HFFc6 (cell line): ENCODE measurements at regions not wholly inside any gene's neighbourhood (a gene's known extent, or its start where the extent isn't known, plus 50 kb on each side); places are given as distances from the start of the nearest gene placed in this dataset.

Experiments
- DNase-seq: peaks from one replicate; pipeline ENCODE4 v3.0.0-alpha.2; 2018
- H3K27ac Mint-ChIP-seq: 2 replicates; pipeline ENCODE4 v1.8.0; 2020; ENCODE audit warnings: mild to moderate bottlenecking, mixed read lengths
- H3K27me3 Mint-ChIP-seq: 2 replicates; pipeline ENCODE4 v1.8.0; 2021; ENCODE audit warnings: mild to moderate bottlenecking, moderate library complexity, mixed read lengths; ENCODE audit not compliant: insufficient read depth
- H3K36me3 Mint-ChIP-seq: 2 replicates; pipeline ENCODE4 v1.8.0; 2021; ENCODE audit warnings: low read depth, mixed read lengths
- H3K4me1 Mint-ChIP-seq: 2 replicates; pipeline ENCODE4 v1.8.0; 2020; ENCODE audit warnings: low read depth, mixed read lengths
- H3K4me3 Mint-ChIP-seq: 2 replicates; pipeline ENCODE4 v1.8.0; 2020; ENCODE audit warnings: mild to moderate bottlenecking, moderate library complexity, mixed read lengths
- H3K9me3 Mint-ChIP-seq: 2 replicates; pipeline ENCODE4 v1.8.0; 2020; ENCODE audit warnings: mild to moderate bottlenecking, mixed read lengths
- CTCF ChIP-seq: fragments of 200-600 bp; sonication (generic); IDR thresholded peaks from 2 replicates; pipeline ENCODE4 v1.5.0; 2021; ENCODE audit warnings: antibody characterized with exemption, mild to moderate bottlenecking

- no peaks in the 10 kb centered on the region for H3K4me1 Mint-ChIP-seq
- no peak for TF ChIP-seq CTCF
- no peaks in the 10 kb centered on the region; the same call in 1 of the 2 replicates for H3K9me3 Mint-ChIP-seq
- DNase-seq = no peak
- no peak overlapping the region for H3K4me3 Mint-ChIP-seq
- H3K27ac Mint-ChIP-seq = no peak overlapping the region
- no peaks in the 10 kb centered on the region for H3K27me3 Mint-ChIP-seq
- H3K36me3 Mint-ChIP-seq = no peaks in the 10 kb centered on the region
Observed at GRCh38 chr13:93144031-93144430, 82.6 kb upstream of the GPC6 start.

- no peaks in the 10 kb centered on the region for H3K4me1 Mint-ChIP-seq
- no peak for TF ChIP-seq CTCF
- no peaks in the 10 kb centered on the region; the same call in 1 of the 2 replicates for H3K9me3 Mint-ChIP-seq
- no peak for DNase-seq
- H3K36me3 Mint-ChIP-seq = no peaks in the 10 kb centered on the region
- no peak overlapping the region for H3K27ac Mint-ChIP-seq
- no peaks in the 10 kb centered on the region for H3K27me3 Mint-ChIP-seq
- H3K4me3 Mint-ChIP-seq = no peak overlapping the region
Observed at GRCh38 chr13:93145199-93145598, 81.4 kb upstream of the GPC6 start.

GRCh38 chr13:93146584-93147297, 79.9 kb upstream of the GPC6 start:
- no peak overlapping the region for H3K27ac Mint-ChIP-seq
- H3K27me3 Mint-ChIP-seq = no peaks in the 10 kb centered on the region
- no peaks in the 10 kb centered on the region for H3K9me3 Mint-ChIP-seq
- H3K4me1 Mint-ChIP-seq = no peaks in the 10 kb centered on the region
- TF ChIP-seq CTCF = no peak
- H3K4me3 Mint-ChIP-seq = no peak overlapping the region
- no peaks in the 10 kb centered on the region for H3K36me3 Mint-ChIP-seq
- no peak for DNase-seq

GRCh38 chr13:93147298-93147645, 79.3 kb upstream of the GPC6 start:
- Mint-ChIP-seq H3K4me1 (no peaks in the 10 kb centered on the region), H3K4me3 (no peak overlapping the region), H3K27me3 (no peaks in the 10 kb centered on the region), H3K36me3 (no peaks in the 10 kb centered on the region), H3K9me3 (no peaks in the 10 kb centered on the region), H3K27ac (no peak overlapping the region)
- TF ChIP-seq CTCF = no peak
- DNase-seq = no peak

- no peak overlapping the region for H3K27ac Mint-ChIP-seq
Observed at GRCh38 chr13:93147946-93148345, 78.7 kb upstream of the GPC6 start.

More at GRCh38 chr13:93147946-93148345, 78.7 kb upstream of the GPC6 start:
- TF ChIP-seq CTCF = no peak
- Mint-ChIP-seq H3K27me3 (no peaks in the 10 kb centered on the region), H3K9me3 (no peaks in the 10 kb centered on the region), H3K4me3 (no peak overlapping the region), H3K4me1 (no peaks in the 10 kb centered on the region), H3K36me3 (no peaks in the 10 kb centered on the region)
- DNase-seq = no peak
